Esophagus squamous epithelium (tissue), 4 donors: ENCODE measurements at regions not wholly inside any gene's neighbourhood (a gene's known extent, or its start where the extent isn't known, plus 50 kb on each side); places are given as distances from the start of the nearest gene placed in this dataset.

Source experiments
- CTCF ChIP-seq, 6 experiments: fragments of 450-650 bp in 4 of 6; fragments of 200-600 bp in 2 of 6; sonication (generic) in 2 of 6; IDR thresholded peaks; one replicate each; pipeline ENCODE4 v1.5.1; 2016 to 2019; ENCODE audit warnings: antibody characterized with exemption in 6 of 6, mild to moderate bottlenecking in 4 of 6, moderate library complexity in 4 of 6
- POLR2A ChIP-seq, 4 donors: fragments of 450-650 bp; IDR thresholded peaks; one replicate each; pipeline ENCODE4 v1.6.1; 2017; ENCODE audit warnings: antibody characterized with exemption in 4 of 4, mild to moderate bottlenecking in 4 of 4, moderate library complexity in 3 of 4

- no peak for TF ChIP-seq CTCF (IDR thresholded peaks at IDR 0.05)
- TF ChIP-seq POLR2A (IDR thresholded peaks at IDR 0.05), result no peak
These were observed 1158.8 kb upstream of the SORCS1 start for GRCh38 chr10:108323274-108323798.
